ENCODE measurements at regions not wholly inside any gene's neighbourhood (a gene's known extent, or its start where the extent isn't known, plus 50 kb on each side); places are given as distances from the start of the nearest gene placed in this dataset.

- no peaks in the 10 kb centered on the region for H3K36me3 Mint-ChIP-seq
These were observed 253.3 kb upstream of the KIAA1217 start for GRCh38 chr10:23955456-23956225.

GRCh38 chr10:23965123-23965522 is 243.8 kb upstream of the KIAA1217 start:
- Histone ChIP-seq H3K27me3 (ENCODE audit: control insufficient read depth, insufficient read depth, low read length) (no peaks in the 10 kb centered on the region), H3K36me3 (ENCODE audit: control insufficient read depth, insufficient read depth, low read length) (no peaks in the 10 kb centered on the region), H3K27ac (ENCODE audit: low read length) (no peak overlapping the region), H3K9me3 (ENCODE audit: control insufficient read depth, insufficient read depth, low read length) (no peaks in the 10 kb centered on the region), H3K4me3 (ENCODE audit: low read length) (no peak overlapping the region), H3K4me1 (ENCODE audit: control insufficient read depth, insufficient read depth, low read length) (no peaks in the 10 kb centered on the region)
- no peak for DNase-seq
- no peak overlapping the region for H3K4me3 Mint-ChIP-seq
- H3K4me1 Mint-ChIP-seq = no peaks in the 10 kb centered on the region
- H3K9me3 Mint-ChIP-seq = peaks cover 0 to 6% of the 10 kb centered on the region in 2 donors
- 91% methylated on average over 5 of the region's 5 CpGs for WGBS (ENCODE audit: insufficient coverage)
- H3K27me3 Mint-ChIP-seq (ENCODE audit: low read depth in 2 of 2) = no peaks in the 10 kb centered on the region
- no peak for TF ChIP-seq CTCF (IDR thresholded peaks at IDR 0.05)
- intact Hi-C loops (cut with micrococcal nuclease) = no loop called here
- no peak overlapping the region for H3K27ac Mint-ChIP-seq
- no peak for ATAC-seq
- no peaks in the 10 kb centered on the region for H3K36me3 Mint-ChIP-seq

More at GRCh38 chr10:23955456-23956225, 253.3 kb upstream of the KIAA1217 start:
- H3K27ac Mint-ChIP-seq = no peak overlapping the region
- WGBS (ENCODE audit: insufficient coverage) = 82% methylated on average over 10 of the region's 10 CpGs
- H3K27me3 Mint-ChIP-seq (ENCODE audit: low read depth in 2 of 2) = no peaks in the 10 kb centered on the region
- no peaks in the 10 kb centered on the region for H3K27me3 ChIP-seq (ENCODE audit: control insufficient read depth, insufficient read depth, low read length)
- no peak overlapping the region for H3K4me3 ChIP-seq (ENCODE audit: low read length)
- DNase-seq = no peak
- no peak for TF ChIP-seq CTCF (IDR thresholded peaks at IDR 0.05)
- H3K4me1 ChIP-seq (ENCODE audit: control insufficient read depth, insufficient read depth, low read length) = no peaks in the 10 kb centered on the region
- peaks cover 5 to 12% of the 10 kb centered on the region in 2 donors for H3K9me3 Mint-ChIP-seq
- H3K36me3 ChIP-seq (ENCODE audit: control insufficient read depth, insufficient read depth, low read length) = no peaks in the 10 kb centered on the region
- H3K4me1 Mint-ChIP-seq = no peaks in the 10 kb centered on the region
- intact Hi-C loops (cut with micrococcal nuclease) = no loop called here
- H3K27ac ChIP-seq (ENCODE audit: low read length) = no peak overlapping the region
- ATAC-seq = no peak
- peaks cover 3% of the 10 kb centered on the region for H3K9me3 ChIP-seq (ENCODE audit: control insufficient read depth, insufficient read depth, low read length)
- no peak overlapping the region for H3K4me3 Mint-ChIP-seq

- 80% methylated on average over 1 of the region's 1 CpG for WGBS (ENCODE audit: insufficient coverage)
These were observed 243.1 kb upstream of the KIAA1217 start for GRCh38 chr10:23965880-23966279.

More at GRCh38 chr10:23965880-23966279, 243.1 kb upstream of the KIAA1217 start:
- H3K4me1 Mint-ChIP-seq = no peaks in the 10 kb centered on the region
- no peak overlapping the region for H3K27ac Mint-ChIP-seq
- no peak overlapping the region for H3K4me3 ChIP-seq (ENCODE audit: low read length)
- peaks cover 0 to 6% of the 10 kb centered on the region in 2 donors for H3K9me3 Mint-ChIP-seq
- H3K27ac ChIP-seq (ENCODE audit: low read length) = no peak overlapping the region
- no peak for ATAC-seq
- no peaks in the 10 kb centered on the region for H3K27me3 Mint-ChIP-seq (ENCODE audit: low read depth in 2 of 2)
- no peaks in the 10 kb centered on the region for H3K36me3 ChIP-seq (ENCODE audit: control insufficient read depth, insufficient read depth, low read length)
- H3K4me3 Mint-ChIP-seq = no peak overlapping the region
- TF ChIP-seq CTCF (IDR thresholded peaks at IDR 0.05) = no peak
- H3K36me3 Mint-ChIP-seq = no peaks in the 10 kb centered on the region
- H3K9me3 ChIP-seq (ENCODE audit: control insufficient read depth, insufficient read depth, low read length) = no peaks in the 10 kb centered on the region
- no peaks in the 10 kb centered on the region for H3K4me1 ChIP-seq (ENCODE audit: control insufficient read depth, insufficient read depth, low read length)
- H3K27me3 ChIP-seq (ENCODE audit: control insufficient read depth, insufficient read depth, low read length) = no peaks in the 10 kb centered on the region
- no peak for DNase-seq
- intact Hi-C loops (cut with micrococcal nuclease) = no loop called here

All from natural killer cell (primary cell).